Osteocyte (in vitro differentiated cells): ENCODE measurements at regions not wholly inside any gene's neighbourhood (a gene's known extent, or its start where the extent isn't known, plus 50 kb on each side); places are given as distances from the start of the nearest gene placed in this dataset.

Source experiments
- DNase-seq: peaks from one replicate; pipeline ENCODE4 v3.0.0; 2021; ENCODE audit warnings: mixed read lengths; ENCODE audit not compliant: unreplicated experiment; ENCODE audit errors: extremely low spot score
- H3K27ac Mint-ChIP-seq: one replicate; pipeline ENCODE4 v1.8.0; 2021; ENCODE audit warnings: mild to moderate bottlenecking, mixed read lengths; ENCODE audit not compliant: unreplicated experiment
- H3K27me3 Mint-ChIP-seq: one replicate; pipeline ENCODE4 v1.8.0; 2021; ENCODE audit warnings: mixed read lengths; ENCODE audit not compliant: unreplicated experiment
- H3K36me3 Mint-ChIP-seq: one replicate; pipeline ENCODE4 v1.8.0; 2021; ENCODE audit warnings: mixed read lengths; ENCODE audit not compliant: unreplicated experiment
- H3K4me1 Mint-ChIP-seq: one replicate; pipeline ENCODE4 v1.8.0; 2021; ENCODE audit warnings: mixed read lengths; ENCODE audit not compliant: unreplicated experiment
- H3K4me3 Mint-ChIP-seq: one replicate; pipeline ENCODE4 v1.8.0; 2021; ENCODE audit warnings: mild to moderate bottlenecking, moderate library complexity, mixed read lengths; ENCODE audit not compliant: unreplicated experiment
- H3K9me3 Mint-ChIP-seq: one replicate; pipeline ENCODE4 v1.8.0; 2021; ENCODE audit warnings: mixed read lengths; ENCODE audit not compliant: unreplicated experiment
- TF ChIP-seq, protein P1 (sequence below): fragments of 200-600 bp; sonication (generic); IDR thresholded peaks from 2 replicates; pipeline ENCODE4 v1.5.0; 2021; ENCODE audit warnings: antibody characterized with exemption, mild to moderate bottlenecking, moderate library complexity

DNA sequence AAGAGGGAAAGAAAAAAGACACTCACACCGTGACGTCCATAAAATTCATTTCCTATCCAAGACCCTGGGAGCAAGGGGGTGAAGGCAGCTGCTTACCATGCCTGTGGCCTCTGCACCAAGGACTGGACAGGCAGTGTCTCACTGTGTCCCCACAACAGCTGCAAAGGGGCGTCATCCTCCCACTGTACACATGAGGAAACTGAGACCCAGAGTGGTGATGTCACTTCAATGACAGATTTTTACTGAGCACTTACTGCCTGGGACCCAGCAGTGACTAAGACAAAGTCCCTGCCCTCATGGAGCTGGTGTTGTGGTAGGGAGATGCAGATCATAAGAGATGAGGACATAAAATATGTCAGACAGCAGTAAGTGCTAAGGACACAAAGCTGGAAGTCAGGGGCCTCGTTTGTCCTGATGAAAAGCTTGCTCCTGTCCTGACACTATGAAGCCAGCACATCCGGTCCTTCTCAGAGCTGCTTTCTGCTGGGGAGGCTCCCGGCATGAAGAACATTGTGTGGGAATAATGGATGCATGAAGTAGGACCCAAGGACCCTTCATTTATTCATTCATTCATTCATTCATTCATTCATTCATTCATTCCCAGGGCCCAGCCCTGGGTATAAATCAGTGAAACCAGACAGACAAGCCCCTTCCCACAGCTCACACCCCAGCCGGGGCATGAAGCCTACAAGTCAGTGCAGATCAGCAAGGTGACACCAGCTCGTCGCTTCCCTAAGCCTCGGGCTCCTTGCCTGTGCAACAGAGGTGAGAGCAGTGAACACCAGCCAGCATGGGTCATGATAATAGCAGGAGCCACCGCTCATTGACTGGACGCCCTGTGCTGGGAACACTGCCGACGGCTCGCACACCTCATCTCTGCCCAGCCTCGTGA is 473.7 kb downstream of the MATN1 start:
- no peak for DNase-seq
- no peaks in the 10 kb centered on the region for H3K27me3 Mint-ChIP-seq
- H3K36me3 Mint-ChIP-seq = no peaks in the 10 kb centered on the region
- H3K4me3 Mint-ChIP-seq = no peak overlapping the region
- TF ChIP-seq, protein P1, sequence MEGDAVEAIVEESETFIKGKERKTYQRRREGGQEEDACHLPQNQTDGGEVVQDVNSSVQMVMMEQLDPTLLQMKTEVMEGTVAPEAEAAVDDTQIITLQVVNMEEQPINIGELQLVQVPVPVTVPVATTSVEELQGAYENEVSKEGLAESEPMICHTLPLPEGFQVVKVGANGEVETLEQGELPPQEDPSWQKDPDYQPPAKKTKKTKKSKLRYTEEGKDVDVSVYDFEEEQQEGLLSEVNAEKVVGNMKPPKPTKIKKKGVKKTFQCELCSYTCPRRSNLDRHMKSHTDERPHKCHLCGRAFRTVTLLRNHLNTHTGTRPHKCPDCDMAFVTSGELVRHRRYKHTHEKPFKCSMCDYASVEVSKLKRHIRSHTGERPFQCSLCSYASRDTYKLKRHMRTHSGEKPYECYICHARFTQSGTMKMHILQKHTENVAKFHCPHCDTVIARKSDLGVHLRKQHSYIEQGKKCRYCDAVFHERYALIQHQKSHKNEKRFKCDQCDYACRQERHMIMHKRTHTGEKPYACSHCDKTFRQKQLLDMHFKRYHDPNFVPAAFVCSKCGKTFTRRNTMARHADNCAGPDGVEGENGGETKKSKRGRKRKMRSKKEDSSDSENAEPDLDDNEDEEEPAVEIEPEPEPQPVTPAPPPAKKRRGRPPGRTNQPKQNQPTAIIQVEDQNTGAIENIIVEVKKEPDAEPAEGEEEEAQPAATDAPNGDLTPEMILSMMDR = no peak
- H3K9me3 Mint-ChIP-seq = no peaks in the 10 kb centered on the region
- H3K27ac Mint-ChIP-seq = no peak overlapping the region
- peaks cover 2% of the 10 kb centered on the region for H3K4me1 Mint-ChIP-seq

DNA sequence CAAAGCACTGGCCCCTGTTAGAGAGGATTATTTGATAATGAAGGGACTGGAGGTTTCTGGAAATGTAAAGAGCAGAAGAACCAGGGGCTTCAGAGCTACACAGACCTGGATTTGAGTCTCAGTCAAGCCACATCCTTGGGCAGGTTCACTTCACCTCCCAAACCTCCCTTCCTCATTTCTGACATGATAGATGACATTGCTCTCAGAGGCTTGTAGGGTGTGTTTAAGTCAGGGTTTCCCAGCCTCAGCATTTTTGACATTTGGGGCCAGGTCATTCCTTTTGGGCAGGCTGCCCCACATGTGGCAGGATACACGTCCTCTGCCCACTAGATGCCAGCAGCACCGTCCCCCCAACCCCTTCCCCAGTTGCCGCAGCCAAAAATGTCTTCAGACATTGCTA is 474.6 kb downstream of the MATN1 start:
- no peaks in the 10 kb centered on the region for H3K9me3 Mint-ChIP-seq

DNA sequence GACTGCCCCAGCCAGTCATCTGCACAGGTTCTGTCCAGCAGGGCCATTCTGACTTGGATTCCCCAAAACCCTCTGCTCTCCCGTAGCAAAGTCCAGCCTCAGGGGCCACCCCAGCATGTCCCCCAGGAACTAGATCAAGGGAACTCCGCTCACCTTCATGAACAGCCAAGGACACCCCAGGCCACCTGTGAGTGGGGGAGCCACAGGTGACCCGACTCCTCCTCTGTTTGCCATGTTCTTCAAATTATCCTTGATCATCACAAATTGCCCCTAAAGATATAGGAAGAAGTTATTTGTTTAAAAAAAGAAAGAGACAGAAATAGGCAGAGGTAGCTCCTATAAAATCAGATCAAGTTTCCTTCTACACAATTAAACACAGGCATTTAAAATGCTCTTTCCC is 475.0 kb downstream of the MATN1 start:
- Mint-ChIP-seq H3K27me3 (no peaks in the 10 kb centered on the region), H3K4me3 (no peak overlapping the region), H3K36me3 (no peaks in the 10 kb centered on the region), H3K4me1 (no peaks in the 10 kb centered on the region), H3K27ac (no peak overlapping the region), H3K9me3 (no peaks in the 10 kb centered on the region)
- TF ChIP-seq, protein P1 = no peak
- DNase-seq = no peak

More for the DNA sequence above, 474.6 kb downstream of the MATN1 start:
- Mint-ChIP-seq H3K4me1 (peaks cover 1% of the 10 kb centered on the region), H3K27ac (no peak overlapping the region), H3K27me3 (no peaks in the 10 kb centered on the region), H3K4me3 (no peak overlapping the region), H3K36me3 (no peaks in the 10 kb centered on the region)
- TF ChIP-seq, protein P1 = no peak
- DNase-seq = no peak

DNA sequence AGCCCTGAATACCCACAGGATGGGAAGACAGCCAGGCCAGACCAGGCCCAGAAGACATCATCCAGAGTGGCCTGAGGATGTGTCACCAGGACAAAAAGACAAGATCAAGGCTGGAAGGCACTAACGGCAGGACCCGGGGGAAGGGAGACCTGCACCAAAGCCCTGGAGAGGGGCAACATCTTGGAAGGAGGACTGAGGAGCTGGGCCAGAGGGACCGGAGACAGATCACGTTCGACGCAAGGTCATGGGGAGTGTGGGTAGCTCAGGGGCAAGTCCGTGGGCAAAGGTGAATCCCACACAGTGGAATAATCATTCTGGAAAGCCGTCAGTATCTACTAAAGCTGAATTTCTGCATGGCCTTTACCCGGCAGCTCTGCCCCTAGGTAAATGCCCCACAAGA is 478.6 kb downstream of the MATN1 start:
- no peaks in the 10 kb centered on the region for H3K4me1 Mint-ChIP-seq
- H3K9me3 Mint-ChIP-seq = peaks cover 5% of the 10 kb centered on the region
- no peaks in the 10 kb centered on the region for H3K36me3 Mint-ChIP-seq
- H3K27me3 Mint-ChIP-seq = no peaks in the 10 kb centered on the region
- TF ChIP-seq, protein P1 = no peak
- no peak for DNase-seq
- no peak overlapping the region for H3K4me3 Mint-ChIP-seq
- no peak overlapping the region for H3K27ac Mint-ChIP-seq

DNA sequence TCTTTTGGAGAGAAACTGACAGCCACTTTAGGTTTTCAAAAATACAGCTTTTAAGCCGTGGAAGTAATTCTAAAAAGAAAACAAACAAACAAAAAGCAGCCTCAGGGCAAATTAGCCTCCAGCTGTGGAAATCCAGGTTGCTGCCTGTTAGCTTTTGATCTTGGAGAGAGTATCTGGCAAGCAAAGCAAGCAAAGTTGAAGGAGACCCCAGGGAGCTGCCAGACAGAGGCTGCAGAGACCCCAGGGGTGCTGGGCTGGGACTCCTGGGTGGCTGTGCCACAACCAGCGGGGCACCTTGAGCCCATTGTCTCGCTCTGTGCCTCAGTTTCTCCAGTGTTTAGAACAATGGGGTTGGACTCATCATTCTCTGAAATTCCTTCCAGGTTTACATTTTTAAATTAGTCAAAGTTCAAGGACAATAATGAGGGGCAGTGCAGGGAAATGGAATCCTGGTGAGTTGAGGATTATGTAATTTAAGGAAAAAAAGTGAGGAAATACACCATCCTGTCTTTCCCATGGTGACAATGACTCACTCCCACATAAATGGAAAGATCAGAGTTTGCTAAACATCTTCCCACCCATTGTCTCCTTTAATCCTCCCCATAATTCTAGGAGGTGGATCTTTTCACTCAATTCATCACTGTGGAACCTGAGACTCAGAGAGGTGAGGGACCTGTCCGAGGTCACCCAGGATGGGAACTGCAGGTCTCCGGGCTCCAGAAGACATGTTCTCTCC is 480.5 kb downstream of the MATN1 start:
- TF ChIP-seq, protein P1 = no peak
- Mint-ChIP-seq H3K27me3 (no peaks in the 10 kb centered on the region), H3K36me3 (no peaks in the 10 kb centered on the region), H3K4me3 (no peak overlapping the region), H3K9me3 (peaks cover 6% of the 10 kb centered on the region), H3K27ac (no peak overlapping the region), H3K4me1 (no peaks in the 10 kb centered on the region)
- DNase-seq = no peak
